Astrocyte of the hippocampus (primary cell): ENCODE measurements at regions not wholly inside any gene's neighbourhood (a gene's known extent, or its start where the extent isn't known, plus 50 kb on each side); places are given as distances from the start of the nearest gene placed in this dataset.
A peak's percentile ranks its signal among the peaks of the same experiment; 100 is the strongest.

Experiments
- DNase-seq: peaks from one replicate; pipeline ENCODE4 v3.0.0; 2011; ENCODE audit warnings: low read depth, low spot score

DNA sequence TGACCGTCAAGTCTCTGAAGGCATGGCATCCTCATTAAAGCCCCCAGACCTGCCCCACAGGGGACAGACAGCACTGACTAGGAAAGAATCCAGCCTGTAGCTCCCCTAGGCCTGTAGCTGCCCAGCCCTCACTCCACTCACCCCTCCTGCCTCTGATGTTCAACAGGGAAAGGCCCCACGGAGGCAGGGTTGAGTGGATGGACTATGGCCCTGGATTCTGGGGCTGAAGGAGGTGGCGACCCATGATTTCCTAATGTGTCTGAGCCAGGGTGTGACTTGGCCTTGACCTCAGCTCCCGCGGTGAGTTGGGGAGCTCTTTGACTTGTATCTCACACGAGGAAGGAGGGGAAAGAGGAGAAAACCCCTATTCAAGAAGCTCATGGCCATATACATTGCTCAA is 238.5 kb upstream of the CSF3R start:
- no peak for DNase-seq

DNA sequence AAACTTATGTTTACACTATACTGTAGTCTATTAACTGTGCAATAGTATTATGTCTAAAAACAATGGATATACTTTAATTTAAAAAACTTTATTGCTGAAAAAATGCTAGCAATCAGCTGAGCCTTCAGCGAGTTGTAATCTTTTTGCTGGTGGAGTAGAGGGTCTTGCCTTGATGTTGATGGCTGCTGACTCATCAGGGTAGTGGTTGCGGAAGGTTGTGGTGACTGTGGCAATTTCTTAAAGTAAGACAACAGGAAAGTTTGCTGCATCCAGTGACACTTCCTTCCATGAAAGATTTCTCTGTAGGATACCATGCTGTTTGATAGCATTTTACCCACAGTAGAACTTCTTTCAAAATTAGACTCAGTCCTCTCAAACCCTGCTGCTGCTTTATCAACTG is 234.7 kb upstream of the CSF3R start:
- no peak for DNase-seq

- DNase-seq: no peak
Measured at GRCh38 chr1:36715797-36716196, 233.1 kb upstream of the CSF3R start.

DNA sequence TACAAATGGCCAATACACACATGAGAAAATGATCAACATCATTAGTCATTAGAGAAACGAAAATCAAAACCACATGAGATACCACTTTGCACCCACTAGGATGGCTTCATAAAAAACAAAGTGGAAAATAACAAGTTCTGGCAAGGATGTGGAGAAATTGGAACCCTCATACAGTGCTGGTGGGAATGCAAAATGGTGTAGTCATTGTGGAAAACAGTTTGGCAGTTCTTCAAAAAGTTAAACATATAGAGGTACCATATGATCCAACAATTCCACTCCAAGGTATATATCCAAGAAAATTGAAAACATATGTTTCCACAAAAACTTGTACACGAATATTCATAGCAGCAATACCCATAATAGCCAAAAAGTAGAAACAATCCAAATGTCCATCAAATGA is 231.6 kb upstream of the CSF3R start:
- DNase-seq: no peak

- DNase-seq: no peak
Measured at GRCh38 chr1:36711480-36711879, 228.8 kb upstream of the CSF3R start.

DNA sequence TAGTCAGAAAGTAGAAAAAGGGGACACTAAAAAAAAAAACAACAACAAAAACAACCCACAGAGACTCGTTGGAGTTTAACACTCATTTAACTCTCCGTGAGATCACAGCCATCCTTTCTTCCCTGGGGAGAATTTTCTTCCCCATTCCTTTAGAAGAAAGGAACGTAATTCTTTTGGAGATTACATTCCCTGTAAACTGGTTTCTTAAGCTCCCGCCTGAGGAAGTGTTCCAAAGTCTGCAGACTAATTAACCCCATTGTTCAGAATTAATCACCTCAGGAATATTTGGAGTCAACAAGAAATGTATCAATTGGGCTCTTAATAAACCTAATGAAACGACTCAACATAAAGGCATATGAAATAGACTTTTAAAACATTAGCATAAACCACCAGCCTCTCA is 228.2 kb upstream of the CSF3R start:
- no peak for DNase-seq

DNA sequence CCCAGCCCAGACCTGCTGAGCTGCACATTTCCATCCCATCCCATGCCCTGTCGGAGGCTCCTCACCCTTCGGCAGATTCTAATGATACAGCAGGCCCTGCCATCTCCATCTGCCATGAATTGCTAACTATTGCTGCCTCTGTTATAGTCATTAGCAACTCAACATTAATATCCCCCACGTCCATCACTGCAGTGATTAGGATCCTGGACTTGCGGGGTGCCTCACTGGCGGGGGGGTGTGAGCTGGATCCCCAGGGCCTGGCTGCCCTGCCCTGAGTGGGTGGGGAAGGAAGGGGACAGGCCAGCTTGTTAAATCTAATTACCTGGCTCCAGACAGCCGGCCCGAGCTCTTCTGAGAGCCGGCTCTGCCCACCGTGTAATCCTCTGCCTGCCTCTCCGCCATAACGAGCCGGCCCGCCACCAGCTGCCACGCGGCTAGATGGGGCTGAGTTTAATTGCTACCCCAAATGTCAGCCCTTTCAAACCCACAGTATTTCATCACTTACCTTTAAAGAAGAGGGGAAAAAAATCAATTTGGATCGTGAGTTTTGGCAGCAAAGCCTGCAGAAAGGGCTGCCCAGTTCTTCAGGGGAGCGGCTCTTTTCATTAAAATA is 227.3 kb upstream of the CSF3R start:
- no peak for DNase-seq

- no peak for DNase-seq
Measured at GRCh38 chr1:36708587-36708986, 225.9 kb upstream of the CSF3R start.

GRCh38 chr1:36707221-36707620 is 224.5 kb upstream of the CSF3R start:
- DNase-seq: no peak

DNA sequence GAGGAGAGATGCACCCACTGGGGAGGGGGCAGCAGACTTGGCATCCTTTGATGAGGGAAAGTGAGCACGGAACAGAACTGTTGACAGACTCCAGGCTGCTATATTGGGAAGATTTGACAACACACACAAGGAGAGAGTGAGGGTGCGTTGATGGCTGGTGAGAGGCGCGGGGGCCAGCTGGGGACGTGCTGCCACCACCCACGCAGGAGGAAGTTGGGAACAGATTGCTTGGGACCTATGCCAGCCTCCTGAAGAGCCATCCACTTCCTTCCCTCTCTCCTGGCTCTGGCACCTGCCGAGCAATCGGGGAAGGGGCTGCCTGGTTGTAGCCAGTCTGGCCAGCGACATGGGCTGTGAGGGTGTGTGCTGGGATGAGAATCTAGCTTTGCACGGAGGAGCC is 223.7 kb upstream of the CSF3R start:
- DNase-seq: no peak

GRCh38 chr1:36705629-36706028 is 222.9 kb upstream of the CSF3R start:
- no peak for DNase-seq

- DNase-seq: peak; percentile 75
Measured at GRCh38 chr1:36703526-36704208, 221.0 kb upstream of the CSF3R start.

DNA sequence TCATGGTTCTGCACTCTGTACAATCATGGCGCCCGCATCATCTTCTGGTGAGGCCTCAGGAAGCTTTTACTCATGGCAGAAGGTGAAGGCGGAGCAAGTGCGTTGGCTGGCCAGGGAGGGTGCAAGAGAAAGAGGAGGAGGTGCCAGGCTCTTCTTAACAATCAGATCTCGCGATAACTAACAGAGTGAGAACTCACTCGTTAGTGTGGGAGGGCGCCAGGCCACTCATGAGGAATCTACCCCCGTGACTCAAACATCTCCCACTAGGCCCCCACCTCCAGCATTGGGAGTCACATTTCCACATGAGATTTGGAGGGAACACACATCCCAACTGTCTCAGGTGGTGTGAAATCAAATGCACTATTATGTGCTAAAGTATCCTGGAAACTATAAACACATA is 220.2 kb upstream of the CSF3R start:
- no peak for DNase-seq

DNA sequence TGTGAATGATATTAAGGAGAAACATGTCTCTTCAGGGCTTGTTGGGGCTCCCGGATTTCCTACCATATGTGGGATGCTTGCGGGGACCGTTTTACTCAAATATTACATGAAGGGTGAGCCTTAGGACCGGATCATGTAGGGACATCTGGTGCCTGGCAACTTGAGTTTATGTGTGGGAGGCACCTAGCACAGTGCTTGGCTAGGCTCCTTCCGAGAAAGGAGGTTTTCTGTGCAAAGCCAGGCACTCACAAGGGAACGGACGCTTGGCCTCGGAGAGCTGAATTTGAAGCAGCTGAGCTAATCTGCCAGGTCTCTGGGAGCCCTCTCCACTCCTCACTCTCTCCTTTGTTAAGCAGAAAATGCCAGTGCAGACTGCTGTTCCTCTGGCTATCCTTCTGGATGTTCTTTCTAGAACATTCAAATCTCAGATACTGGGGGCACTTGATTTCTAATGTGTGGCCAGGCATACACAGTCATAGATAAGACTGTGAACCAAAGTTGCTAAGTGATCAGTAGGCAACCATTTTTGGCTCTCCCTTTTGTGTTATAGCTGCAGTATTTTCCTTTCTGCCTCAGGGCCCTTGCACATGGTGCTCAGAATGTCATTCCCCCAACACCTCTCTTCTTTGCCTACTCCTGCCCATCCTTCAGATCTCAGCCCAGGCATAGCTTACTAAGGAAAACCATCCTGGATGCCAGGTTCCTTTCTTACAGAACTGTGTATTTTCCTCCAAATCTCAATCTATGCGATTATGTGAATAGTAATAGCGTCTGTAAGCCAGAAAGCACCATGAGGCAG is 216.6 kb upstream of the CSF3R start:
- DNase-seq: no peak

DNA sequence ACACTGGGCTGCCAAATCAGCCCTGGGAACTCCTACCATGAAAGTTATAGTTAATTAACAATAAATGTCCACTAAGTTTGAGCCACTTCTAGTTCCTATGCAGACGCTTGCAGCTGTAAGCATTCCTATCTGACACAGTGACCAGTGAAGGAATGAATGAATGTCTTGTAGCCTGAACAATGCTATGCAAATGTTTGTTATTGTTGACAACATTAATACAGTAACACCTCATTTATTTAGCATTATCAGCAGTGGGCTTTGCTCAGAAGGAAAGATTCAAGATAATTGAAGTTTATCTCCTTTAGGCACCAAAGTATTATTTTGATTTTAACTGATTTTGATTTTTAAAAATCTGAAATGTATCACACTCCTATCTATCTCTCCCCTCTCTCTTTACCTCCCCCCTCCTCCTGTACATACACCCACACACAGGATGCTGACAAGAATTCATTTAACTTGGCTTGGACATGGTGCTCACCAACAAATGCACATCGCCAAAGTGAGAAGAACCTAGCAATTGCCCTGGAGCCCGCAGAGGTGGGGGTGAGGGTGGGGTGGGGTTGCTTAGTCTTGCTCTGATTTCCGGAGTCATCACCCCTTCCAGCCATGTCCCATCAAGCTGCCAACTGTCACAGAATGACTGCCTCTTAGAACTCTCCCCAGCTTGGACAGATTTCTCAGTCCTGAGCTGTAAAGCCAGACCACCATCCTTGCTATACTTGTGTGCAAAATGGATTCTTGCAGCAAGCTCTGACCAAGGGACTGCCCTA is 215.3 kb upstream of the CSF3R start:
- no peak for DNase-seq

- DNase-seq: no peak
Measured at GRCh38 chr1:36696261-36696940, 213.7 kb upstream of the CSF3R start.

DNA sequence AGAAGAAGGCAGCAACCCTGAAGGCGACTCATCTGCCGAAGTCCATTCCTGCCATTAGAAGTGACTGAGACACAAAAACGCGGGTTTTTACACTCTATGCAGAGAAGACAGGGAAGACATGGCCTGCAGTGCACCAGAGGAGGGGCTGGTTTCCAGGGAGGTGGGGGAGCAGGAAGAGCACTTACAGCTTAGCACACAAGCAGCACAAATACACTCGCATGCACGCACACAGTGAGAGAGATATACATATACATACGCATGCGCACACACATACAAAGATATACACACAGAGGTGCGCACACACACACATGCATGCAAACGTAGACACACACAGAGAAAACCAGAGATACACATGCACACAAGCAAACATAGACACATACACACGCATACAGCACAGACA is 210.9 kb upstream of the CSF3R start:
- DNase-seq: no peak

- no peak for DNase-seq
Measured at GRCh38 chr1:36693161-36693525, 210.4 kb upstream of the CSF3R start.

DNA sequence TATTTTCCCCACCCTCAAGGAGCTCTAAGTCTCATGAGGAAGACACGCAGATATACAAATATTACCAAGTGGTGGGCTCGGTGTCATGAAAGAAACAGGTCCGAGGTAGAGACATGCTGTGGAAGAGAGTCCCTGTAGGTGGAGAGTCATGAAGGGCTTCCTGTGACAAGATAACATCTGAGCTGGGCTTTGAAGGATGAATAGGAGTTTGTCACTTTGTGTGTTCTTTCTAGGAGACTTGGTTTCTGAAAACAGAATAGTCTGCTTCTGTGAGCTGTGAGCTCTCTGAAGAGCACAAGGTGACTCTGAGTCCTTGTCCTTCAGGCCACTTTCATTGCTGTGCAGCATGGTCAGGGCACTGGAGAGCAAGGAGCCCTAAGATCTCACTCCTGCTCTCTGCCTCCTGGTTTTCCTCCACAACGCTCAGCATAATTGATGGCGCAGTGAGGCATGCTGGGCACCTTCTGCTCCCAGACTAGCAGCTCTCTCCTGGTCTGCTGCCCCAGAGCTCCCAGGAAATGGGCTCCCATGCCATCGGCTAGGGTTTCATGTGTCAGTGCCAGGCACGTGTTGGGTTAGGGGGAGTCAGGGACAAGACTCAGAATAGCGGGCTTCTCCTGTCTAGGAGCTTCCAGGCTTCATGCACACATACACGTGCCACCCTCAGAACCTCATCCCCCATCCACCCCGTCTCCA is 209.9 kb upstream of the CSF3R start:
- DNase-seq: no peak

GRCh38 chr1:36691374-36691773 is 208.7 kb upstream of the CSF3R start:
- no peak for DNase-seq

DNA sequence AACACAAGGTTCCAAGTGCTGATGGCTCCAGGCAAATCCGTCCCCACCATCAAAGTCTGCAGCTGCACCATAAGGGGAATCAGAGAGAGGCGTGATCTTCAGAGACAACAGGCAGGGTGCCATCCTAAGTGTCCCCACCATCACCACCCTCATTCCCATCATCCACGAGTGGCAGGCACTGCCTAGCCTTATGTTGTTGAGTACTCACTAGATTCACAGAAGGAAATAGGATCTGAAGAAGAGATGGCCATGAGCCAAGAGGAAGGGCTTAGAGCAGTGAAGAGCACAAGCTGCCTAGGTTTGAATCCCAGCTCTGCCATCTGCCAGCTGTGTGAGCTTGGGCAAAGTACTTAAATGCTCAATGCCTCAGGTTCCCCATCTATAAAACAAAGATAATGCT is 207.3 kb upstream of the CSF3R start:
- no peak for DNase-seq
